B cell (primary cell): ENCODE measurements at regions not wholly inside any gene's neighbourhood (a gene's known extent, or its start where the extent isn't known, plus 50 kb on each side); places are given as distances from the start of the nearest gene placed in this dataset.

ENCODE experiments used
- ATAC-seq: fragments of 200-7000 bp; cut with Tn5 transposase; one replicate; pipeline ENCODE4 v1.10.0; 2021; ENCODE audit warnings: low read depth, mild to moderate bottlenecking, moderate number of reproducible peaks, moderate library complexity
- CTCF ChIA-PET: fragments of 350-600 bp; sonication (Branson Sonifier 250); formaldehyde crosslinking; loops from one replicate; lab custom pipeline; 2021; ENCODE audit warnings: antibody characterized with exemption, inconsistent platforms; lab: Charles Lee
- POLR2A ChIA-PET: fragments of 350-600 bp; sonication (Branson Sonifier 250); formaldehyde crosslinking; loops from one replicate; lab custom pipeline; 2021; ENCODE audit warnings: antibody characterized with exemption; lab: Charles Lee
- DNase-seq: peaks from one replicate; pipeline ENCODE4 v3.0.0; 2013
- H2AFZ ChIP-seq: 2 replicates; pipeline ENCODE4 v1.6.1; 2012; ENCODE audit warnings: mild to moderate bottlenecking, low read depth, low read length; ENCODE audit not compliant: insufficient read depth, poor library complexity, severe bottlenecking
- H3K27ac ChIP-seq, 2 donors: 1 replicate in 1 of 2; 2 replicates in 1 of 2; pipeline ENCODE4 v1.5.1; 2012 to 2013; ENCODE audit warnings: low read length in 2 of 2, mild to moderate bottlenecking in 2 of 2, moderate library complexity in 1 of 2
- H3K27me3 ChIP-seq, 4 experiments: fragments of 200-600 bp in 1 of 4; sonication (generic) in 1 of 4; replicated peaks in 1 of 4; 1 replicate in 2 of 4; 2 replicates in 2 of 4; pipeline versions ENCODE4 v1.6.1 to v1.7.0; 2013 to 2016; ENCODE audit warnings: low read length in 3 of 4, mild to moderate bottlenecking in 2 of 4, mixed read lengths in 1 of 4, moderate library complexity in 1 of 4; ENCODE audit not compliant: insufficient read depth in 4 of 4, control insufficient read depth in 3 of 4; ENCODE audit errors: control extremely low read depth in 1 of 4
- H3K36me3 ChIP-seq, 2 experiments: replicated peaks in 1 of 2; 1 replicate in 1 of 2; 2 replicates in 1 of 2; pipeline versions ENCODE4 v1.6.1 to v1.7.1; 2013; ENCODE audit warnings: low read length in 1 of 2; ENCODE audit not compliant: insufficient read depth in 2 of 2, control insufficient read depth in 1 of 2; ENCODE audit errors: control extremely low read depth in 1 of 2, extremely low read depth in 1 of 2
- H3K4me1 ChIP-seq, 2 donors: fragments of 200-600 bp in 1 of 2; sonication (generic) in 1 of 2; 1 replicate in 1 of 2; 2 replicates in 1 of 2; pipeline versions ENCODE4 v1.5.1 to v1.6.1; 2013 to 2017; ENCODE audit warnings: low read length in 2 of 2; ENCODE audit not compliant: control insufficient read depth in 2 of 2, insufficient read depth in 2 of 2
- H3K4me2 ChIP-seq: replicated peaks from 2 replicates; pipeline ENCODE3; 2012; ENCODE audit warnings: mild to moderate bottlenecking, low read depth, low read length; ENCODE audit not compliant: poor library complexity, severe bottlenecking
- H3K4me3 ChIP-seq, 5 experiments: fragments of 200-600 bp in 1 of 5; sonication (generic) in 1 of 5; 1 replicate in 3 of 5; 2 replicates in 2 of 5; pipeline versions ENCODE4 v1.5.1 to v1.7.0; 2011 to 2016; ENCODE audit warnings: low read length in 4 of 5, mild to moderate bottlenecking in 4 of 5, low read depth in 2 of 5, control low read depth in 1 of 5, moderate library complexity in 1 of 5; ENCODE audit not compliant: insufficient read depth in 1 of 5; ENCODE audit errors: control extremely low read depth in 1 of 5, extremely low read depth in 1 of 5
- H3K79me2 ChIP-seq: fragments of 200-600 bp; sonication (generic); one replicate; pipeline ENCODE4 v1.6.0; 2016; ENCODE audit warnings: low read length; ENCODE audit not compliant: control insufficient read depth, insufficient read depth
- H3K9ac ChIP-seq: fragments of 200-600 bp; sonication (generic); 2 replicates; pipeline ENCODE4 v1.6.1; 2017; ENCODE audit warnings: mild to moderate bottlenecking, low read length, moderate library complexity
- H3K9me3 ChIP-seq, 3 donors: one replicate each; pipeline versions ENCODE4 v1.6.1 to v1.7.1; 2013; ENCODE audit warnings: low read length in 2 of 3; ENCODE audit not compliant: control insufficient read depth in 2 of 3, insufficient read depth in 1 of 3; ENCODE audit errors: control extremely low read depth in 1 of 3
- H4K20me1 ChIP-seq: 2 replicates; pipeline ENCODE4 v1.6.0; 2012; ENCODE audit warnings: mild to moderate bottlenecking, low read length; ENCODE audit not compliant: insufficient read depth, control insufficient read depth, poor library complexity, severe bottlenecking
- H3K27ac Mint-ChIP-seq: one replicate; pipeline ENCODE4 v1.8.0; 2021; ENCODE audit warnings: mixed read lengths
- H3K27me3 Mint-ChIP-seq: one replicate; pipeline ENCODE4 v1.8.0; 2021; ENCODE audit warnings: mixed read lengths
- H3K4me1 Mint-ChIP-seq: one replicate; pipeline ENCODE4 v1.8.0; 2021; ENCODE audit warnings: mixed read lengths
- H3K4me3 Mint-ChIP-seq: one replicate; pipeline ENCODE4 v1.8.0; 2021; ENCODE audit warnings: mixed read lengths
- H3K9me3 Mint-ChIP-seq: one replicate; pipeline ENCODE4 v1.8.0; 2022; ENCODE audit warnings: mixed read lengths; ENCODE audit not compliant: insufficient read depth
- CTCF ChIP-seq: fragments of 200-600 bp; IDR thresholded peaks from one replicate; pipeline ENCODE4 v1.8.0; 2022; ENCODE audit warnings: antibody characterized with exemption, mild to moderate bottlenecking
- EZH2 ChIP-seq: IDR thresholded peaks from 2 replicates; pipeline ENCODE4 v1.6.1; 2012; ENCODE audit warnings: borderline replicate concordance, low read depth, mild to moderate bottlenecking, moderate library complexity, low read length; ENCODE audit not compliant: insufficient read depth, poor library complexity, severe bottlenecking
- WGBS: methylation state at CpG from one replicate; pipeline ENCODE4 v1.1.5; 2013; ENCODE audit warnings: missing lambda C conversion rate; ENCODE audit not compliant: insufficient coverage; 5-methylcytosine and 5-hydroxymethylcytosine counted together
- intact Hi-C: fragments of 100-400 bp; cut with micrococcal nuclease; formaldehyde crosslinking; loops from one replicate; pipeline ENCODE4 v1.10.0; 2022

GRCh38 chr16:64892835-64893785 lies 228.8 kb downstream of the CDH11 start:
- intact Hi-C loops, result no loop called here
- no peaks in the 10 kb centered on the region for H3K36me3 ChIP-seq
- H3K27me3 ChIP-seq, result no peaks in the 10 kb centered on the region
- ATAC-seq (no peak), DNase-seq (no peak)
- H3K4me2 ChIP-seq, result no peak overlapping the region
- no peak overlapping the region for H3K27ac Mint-ChIP-seq
- H3K27ac ChIP-seq, result no peak overlapping the region
- H3K4me3 Mint-ChIP-seq, result no peak overlapping the region
- H3K4me3 ChIP-seq, result no peak overlapping the region
- H3K9ac ChIP-seq, result no peak overlapping the region
- no peak for TF ChIP-seq EZH2
- TF ChIP-seq CTCF, result no peak
- CTCF ChIA-PET, result no interaction called here
- no peaks in the 10 kb centered on the region for H4K20me1 ChIP-seq
- no peaks in the 10 kb centered on the region for H3K79me2 ChIP-seq
- H2AFZ ChIP-seq, result no peak overlapping the region
- H3K9me3 Mint-ChIP-seq, result peaks cover 3% of the 10 kb centered on the region
- H3K27me3 Mint-ChIP-seq, result no peaks in the 10 kb centered on the region
- WGBS, result 45% methylated on average over 6 of the region's 11 CpGs
- no peaks in the 10 kb centered on the region for H3K4me1 Mint-ChIP-seq
- H3K9me3 ChIP-seq, result peaks cover 0 to 3% (median 0%) of the 10 kb centered on the region in 3 donors
- POLR2A ChIA-PET, result no interaction called here
- H3K4me1 ChIP-seq, result no peaks in the 10 kb centered on the region

GRCh38 chr16:64889446-64889845 lies 232.4 kb downstream of the CDH11 start:
- ATAC-seq (no peak), DNase-seq (no peak)
- no peaks in the 10 kb centered on the region for H3K9me3 Mint-ChIP-seq
- ChIA-PET CTCF (no interaction called here), POLR2A (no interaction called here)
- no peaks in the 10 kb centered on the region for H3K36me3 ChIP-seq
- no CpG with 5 or more reads among the region's 2 CpGs for WGBS
- H3K4me1 ChIP-seq, result no peaks in the 10 kb centered on the region
- H3K27me3 Mint-ChIP-seq, result no peaks in the 10 kb centered on the region
- no peaks in the 10 kb centered on the region for H4K20me1 ChIP-seq
- no peak overlapping the region for H3K4me3 ChIP-seq
- H3K9me3 ChIP-seq, result no peaks in the 10 kb centered on the region
- H3K4me2 ChIP-seq, result no peak overlapping the region
- no peaks in the 10 kb centered on the region for H3K79me2 ChIP-seq
- intact Hi-C loops, result no loop called here
- no peak overlapping the region for H3K27ac Mint-ChIP-seq
- H3K4me3 Mint-ChIP-seq, result no peak overlapping the region
- no peaks in the 10 kb centered on the region for H3K4me1 Mint-ChIP-seq
- TF ChIP-seq CTCF, result no peak
- no peak for TF ChIP-seq EZH2
- no peak overlapping the region for H3K27ac ChIP-seq
- H2AFZ ChIP-seq, result no peak overlapping the region
- H3K27me3 ChIP-seq, result no peaks in the 10 kb centered on the region
- H3K9ac ChIP-seq, result no peak overlapping the region
